ENCODE measurements at regions not wholly inside any gene's neighbourhood (a gene's known extent, or its start where the extent isn't known, plus 50 kb on each side); places are given as distances from the start of the nearest gene placed in this dataset.

- no peak for TF ChIP-seq EZH2 (IDR thresholded peaks at IDR 0.05; ENCODE audit: low read depth, unreplicated experiment)
- no peak for TF ChIP-seq CTCF (conservative IDR thresholded peaks at IDR 0.05; ENCODE audit: low read depth in 2 of 2)
- TF ChIP-seq ETS1 (IDR thresholded peaks at IDR 0.05): no peak
Measured at GRCh38 chr5:54661111-54661510, 143.6 kb downstream of the SNX18 start.

Measured in GM23338 (cell line).